Stimulated activated CD4-positive, alpha-beta T cell treated with anti-CD3 and anti-CD28 coated beads, Interleukin-1b, Interleukin-23, amount 100 ng/mL, for 24 hours (primary cell): ENCODE measurements at regions not wholly inside any gene's neighbourhood (a gene's known extent, or its start where the extent isn't known, plus 50 kb on each side); places are given as distances from the start of the nearest gene placed in this dataset.

ENCODE experiments used
- DNase-seq, 4 experiments: peaks; one replicate each; pipeline ENCODE4 v3.0.0-alpha.2; 2020; ENCODE audit warnings: low read depth in 4 of 4, low spot score in 1 of 4

DNA sequence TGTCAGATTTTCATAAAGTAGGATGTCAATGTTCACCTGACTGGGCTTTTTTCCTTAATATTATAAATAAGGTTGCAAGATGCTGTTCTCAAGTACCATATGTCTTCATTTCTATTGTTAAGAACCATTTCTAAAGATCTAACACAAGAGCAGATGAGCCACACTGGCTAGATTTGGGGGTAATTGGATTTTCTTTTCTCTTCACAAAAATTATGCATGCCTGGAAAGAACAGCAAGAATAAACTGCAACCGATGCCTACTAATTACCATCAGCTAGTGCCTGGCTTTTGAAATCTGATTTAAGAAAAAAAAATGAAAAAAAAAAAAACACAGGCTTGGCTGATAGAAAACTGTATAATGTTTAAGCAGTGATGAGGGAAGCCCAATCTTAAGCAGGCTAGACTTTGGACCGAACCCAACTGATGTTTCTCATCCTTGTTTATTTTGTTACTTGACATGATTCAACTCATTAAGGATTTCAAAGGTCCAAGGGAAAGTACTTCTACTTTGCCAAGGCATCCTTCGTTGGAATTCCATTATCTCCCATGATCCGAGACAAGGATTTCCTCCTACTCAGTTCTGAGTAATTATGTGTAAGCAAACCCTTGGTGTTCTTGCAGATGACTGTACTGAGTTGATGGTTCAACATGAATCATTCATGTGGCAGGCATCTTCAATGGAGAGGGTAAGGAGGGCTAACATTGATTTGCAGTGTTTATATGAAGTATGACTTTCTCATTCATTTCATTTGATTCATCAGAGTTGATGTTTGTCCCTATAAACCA is 300.5 kb downstream of the SPRY2 start:
- no peak for DNase-seq

DNA sequence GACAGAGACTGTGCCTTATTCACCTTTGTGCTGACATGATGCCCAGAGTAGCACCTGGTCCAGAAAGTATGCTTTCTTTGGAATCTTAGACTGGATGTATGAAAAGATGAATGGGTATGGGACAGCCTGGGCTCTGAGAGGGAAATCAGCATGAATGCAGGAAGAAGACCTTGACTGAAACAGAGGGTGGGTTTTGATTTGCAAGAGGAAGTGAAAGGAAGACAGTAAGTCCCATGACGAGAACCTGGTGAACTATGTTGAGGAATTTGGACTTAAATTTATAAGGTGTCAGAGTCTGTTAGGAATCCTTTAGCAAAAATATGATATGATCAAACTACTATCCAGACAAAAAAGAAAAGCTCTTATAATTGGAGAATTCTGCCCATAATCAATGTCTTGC is 301.9 kb downstream of the SPRY2 start:
- DNase-seq: no peak

DNA sequence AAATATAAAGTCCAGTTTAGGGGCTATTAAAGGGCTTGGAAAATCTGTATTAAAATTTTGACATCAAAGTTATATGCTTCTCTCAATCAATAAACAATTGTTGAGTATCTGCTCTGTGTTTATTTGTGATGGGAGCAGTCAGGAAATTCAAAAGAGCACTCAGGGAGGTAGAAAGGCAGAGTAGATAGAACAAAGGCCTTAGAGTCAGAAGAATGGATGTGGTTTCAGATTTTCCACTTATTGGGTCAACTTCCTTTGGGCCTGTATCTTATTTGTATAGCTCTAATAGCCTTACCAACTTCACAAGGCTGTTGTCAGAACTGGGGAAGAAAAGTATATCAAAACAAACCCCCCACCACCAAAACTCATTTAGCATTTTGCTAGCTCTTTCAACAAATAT is 302.6 kb downstream of the SPRY2 start:
- no peak for DNase-seq

DNA sequence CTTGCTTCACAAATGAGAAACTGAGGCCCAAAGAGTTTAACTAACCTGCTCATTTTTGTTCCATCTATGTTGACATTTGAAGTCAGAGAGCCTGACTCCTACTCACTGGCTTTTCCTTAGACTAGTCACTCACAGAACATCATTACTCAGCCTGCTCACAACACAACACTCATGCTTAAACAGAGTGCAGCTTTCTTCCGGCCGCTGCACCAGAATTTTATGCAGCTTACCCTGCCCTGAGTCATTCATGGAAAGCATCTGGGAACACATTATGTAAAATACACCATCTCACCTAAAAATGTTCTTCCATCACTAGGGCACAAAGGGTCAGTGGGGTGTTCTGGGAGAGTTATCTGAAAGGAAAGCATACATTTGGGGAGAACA is 303.4 kb downstream of the SPRY2 start:
- no peak for DNase-seq

DNA sequence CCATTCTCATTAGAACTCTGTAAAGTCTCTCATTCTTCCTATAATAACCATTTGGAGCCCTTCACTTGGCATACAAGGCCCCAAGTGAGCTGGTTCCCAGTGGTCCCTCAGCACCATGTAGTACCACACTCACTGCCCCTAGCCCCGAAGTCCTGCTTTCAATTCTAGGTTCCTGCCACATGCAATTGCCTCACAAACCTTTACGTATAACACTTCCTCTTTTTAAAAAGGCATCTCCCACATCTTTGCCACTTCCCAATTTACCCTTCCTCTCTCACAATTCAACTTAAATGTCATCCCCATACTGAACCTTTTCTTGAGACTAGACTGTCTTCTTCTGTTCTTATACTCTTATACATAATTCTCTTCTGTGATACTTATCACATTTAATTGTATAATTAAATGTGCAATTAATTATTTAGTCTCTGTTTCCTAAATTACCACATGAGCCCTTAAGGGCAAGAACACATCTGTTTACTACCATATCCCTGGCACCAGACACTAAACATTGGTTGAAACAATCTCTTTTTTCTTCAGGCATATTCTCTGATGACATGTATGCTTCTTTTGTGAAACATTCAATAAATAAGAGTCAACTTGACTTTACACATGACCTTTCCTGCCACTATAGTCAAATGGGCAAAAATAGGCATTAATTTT is 304.0 kb downstream of the SPRY2 start:
- DNase-seq: no peak

DNA sequence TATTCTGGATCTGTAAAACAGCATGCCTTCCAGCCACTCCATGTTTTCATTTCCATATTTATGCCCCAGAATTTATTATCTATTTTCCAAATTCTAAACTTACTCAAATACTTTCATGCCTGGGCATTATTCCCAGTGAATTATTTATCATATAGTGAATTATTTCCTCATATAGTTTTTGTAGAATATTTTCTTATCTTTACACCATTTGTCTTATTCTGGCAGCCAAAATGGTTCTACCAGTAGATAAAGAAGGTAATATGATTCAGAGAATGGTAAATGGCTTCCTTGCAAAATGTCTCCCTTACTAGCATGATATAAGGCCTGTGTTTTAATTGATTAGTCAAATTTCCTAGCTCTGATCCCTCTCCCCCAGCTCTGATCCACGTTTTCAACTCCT is 305.8 kb downstream of the SPRY2 start:
- DNase-seq: no peak

DNA sequence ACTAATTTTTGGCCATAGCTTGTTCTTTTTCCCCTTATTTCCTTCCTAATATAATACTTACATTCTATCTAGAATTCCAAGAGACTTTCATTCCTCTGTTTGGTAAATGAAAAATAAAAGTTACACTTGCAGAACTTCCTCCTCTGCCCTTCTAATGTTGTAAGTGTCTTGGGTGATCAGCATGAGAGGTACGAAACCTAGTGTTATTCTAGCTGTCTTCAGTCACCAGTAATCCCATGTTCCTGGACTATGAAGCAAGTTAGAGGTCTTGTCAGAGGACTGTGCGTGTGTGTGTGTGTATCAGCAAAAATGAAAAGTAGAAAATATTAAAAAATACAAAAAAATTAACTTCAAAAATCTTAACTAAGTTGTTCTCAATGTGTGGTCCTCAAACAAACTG is 307.0 kb downstream of the SPRY2 start:
- DNase-seq: no peak

DNA sequence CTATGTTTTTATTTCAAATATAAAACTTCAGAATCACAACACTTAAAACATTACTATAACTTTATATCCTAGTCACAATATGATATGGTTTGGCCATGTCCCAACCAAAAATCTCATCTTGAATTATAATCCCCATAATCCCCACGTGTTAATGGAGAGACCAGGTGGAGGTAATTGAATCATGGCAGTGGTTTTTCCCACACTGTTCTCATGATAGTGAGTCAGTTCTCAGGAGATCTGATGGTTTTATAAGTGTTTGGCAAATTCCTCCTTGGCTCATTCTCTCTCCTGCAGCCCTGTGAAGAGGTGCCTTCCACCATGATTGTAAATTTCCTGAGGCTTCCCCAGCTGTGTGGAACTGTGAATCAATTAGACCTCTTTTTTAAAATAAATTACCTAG is 307.6 kb downstream of the SPRY2 start:
- DNase-seq: no peak

DNA sequence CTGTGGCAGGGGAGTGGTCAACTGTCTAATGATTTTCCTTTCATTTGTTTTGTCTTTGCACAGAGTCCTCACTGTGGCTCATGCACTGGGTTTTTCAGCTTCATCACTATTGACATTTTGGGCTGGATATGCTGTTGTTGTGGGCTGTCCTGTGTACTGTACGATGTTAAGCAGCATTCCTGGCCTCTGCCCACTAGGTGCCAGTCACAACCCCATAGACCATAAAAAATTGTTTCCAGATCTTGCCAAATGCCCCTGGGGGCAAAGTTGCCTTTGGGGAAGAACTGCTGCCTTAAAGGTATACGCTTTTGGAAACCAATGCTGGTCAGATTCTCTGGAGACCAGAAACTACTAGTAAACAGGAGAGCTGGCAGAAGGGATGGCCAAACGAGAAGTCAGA is 310.4 kb downstream of the SPRY2 start:
- no peak for DNase-seq

DNA sequence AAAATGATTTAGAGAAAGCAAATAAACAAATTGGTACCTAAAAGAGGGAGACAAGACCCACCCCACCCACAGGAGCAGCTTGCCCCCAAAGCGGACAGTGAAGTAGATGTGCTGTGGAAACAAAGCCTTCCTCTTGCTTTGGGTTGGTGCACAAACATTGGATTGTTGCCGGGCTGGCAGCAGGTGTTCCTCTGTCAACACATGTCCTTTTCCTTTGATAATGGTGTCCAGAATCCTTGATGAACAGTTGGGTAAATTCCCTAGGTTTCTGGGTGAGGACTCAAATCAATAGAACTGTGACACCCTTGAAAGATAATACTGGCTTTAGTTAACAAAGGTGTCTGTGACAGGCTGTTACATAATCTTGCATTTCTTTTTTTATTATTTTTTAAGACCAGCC is 311.8 kb downstream of the SPRY2 start:
- DNase-seq: no peak

DNA sequence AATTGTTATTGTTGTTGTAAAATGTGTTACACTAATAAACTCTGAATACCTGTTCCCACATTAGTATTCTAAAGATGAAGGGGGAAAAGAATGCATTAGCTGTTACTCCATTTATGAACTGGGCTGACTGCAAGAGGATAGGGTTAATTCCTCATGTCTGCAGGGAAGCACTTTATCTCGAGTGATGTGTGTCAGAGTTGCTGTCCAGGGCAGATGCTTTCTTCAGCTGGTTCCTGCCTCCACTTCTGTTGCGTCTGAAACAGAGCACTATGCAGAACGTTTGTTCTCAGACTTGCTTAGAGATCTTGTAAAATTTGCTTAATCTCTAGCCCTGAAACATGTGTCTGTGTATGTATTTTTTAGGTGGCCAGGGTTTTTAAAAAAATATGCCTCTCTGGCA is 318.8 kb downstream of the SPRY2 start:
- DNase-seq: no peak

DNA sequence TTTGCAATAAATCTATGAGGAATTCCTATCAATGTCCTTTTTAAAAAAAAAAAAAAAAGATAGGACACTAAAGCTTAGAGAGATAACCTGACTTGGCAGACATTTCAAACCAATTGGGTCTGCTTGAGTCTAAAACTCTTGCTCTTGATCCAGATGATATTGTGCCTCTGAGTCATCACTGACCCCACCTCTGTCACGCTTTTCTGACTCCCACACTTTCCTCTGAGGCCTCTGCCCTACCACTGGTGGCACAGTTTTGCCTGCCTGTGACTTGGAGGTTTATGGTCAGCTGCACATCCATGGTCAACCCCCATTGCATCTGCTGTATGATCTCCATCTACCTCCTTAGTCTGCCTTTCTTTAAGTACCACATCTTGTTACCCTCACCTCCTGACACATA is 328.7 kb downstream of the SPRY2 start:
- DNase-seq: no peak

DNA sequence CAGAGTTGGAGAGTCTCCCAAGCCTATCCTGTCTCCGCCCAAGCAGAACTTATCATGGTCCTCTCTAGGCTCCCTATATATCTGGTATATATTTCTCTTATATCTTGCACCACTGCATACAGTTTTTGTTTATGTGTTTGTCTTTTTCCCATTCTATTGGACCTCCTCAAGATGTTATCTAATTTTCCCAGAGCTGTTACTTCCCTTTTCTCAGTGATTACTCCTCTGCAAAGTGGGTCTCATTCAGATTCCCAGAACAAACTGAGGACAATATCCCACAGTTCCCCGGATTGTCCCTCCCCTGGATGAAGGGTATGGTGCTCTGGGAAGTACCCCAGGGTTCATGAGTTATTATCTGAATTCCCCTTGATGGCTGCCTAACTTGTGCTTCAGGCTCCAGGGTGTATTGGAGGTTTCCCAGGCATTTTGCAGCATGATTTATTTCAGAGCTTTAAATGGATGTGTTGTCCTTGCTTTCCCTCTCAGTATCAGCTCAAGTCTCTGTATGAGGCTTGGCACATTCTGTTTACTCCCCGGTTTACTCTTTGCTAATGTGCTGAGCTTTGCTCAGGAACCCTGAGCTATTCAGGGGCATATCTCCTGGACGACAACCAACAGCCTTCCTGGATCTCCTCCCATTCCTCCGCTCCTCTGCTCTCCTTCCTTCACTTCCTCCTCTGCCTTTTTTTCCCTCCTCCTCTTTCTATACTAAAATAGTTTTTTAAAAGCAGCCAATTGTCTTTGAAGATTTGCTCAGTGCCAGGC is 329.3 kb downstream of the SPRY2 start:
- DNase-seq: no peak

DNA sequence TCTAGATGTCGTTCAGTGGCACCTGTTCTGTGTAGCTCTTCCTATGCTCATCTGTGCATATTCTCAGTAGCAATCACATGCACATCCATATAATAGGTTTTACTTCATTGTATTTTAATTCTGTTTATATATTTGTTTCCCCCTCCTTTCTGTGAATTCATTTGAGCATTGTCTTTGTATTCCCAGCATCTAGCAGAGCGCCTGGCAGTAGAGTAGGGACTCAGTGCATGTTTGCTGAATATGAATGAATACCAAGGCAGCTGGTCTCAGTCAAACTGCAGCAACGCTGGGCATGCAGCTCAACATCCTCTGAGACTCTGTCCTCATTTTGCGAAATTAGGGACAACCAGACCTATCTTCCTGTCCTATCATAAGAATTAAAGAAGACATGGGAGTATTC is 330.1 kb downstream of the SPRY2 start:
- no peak for DNase-seq

DNA sequence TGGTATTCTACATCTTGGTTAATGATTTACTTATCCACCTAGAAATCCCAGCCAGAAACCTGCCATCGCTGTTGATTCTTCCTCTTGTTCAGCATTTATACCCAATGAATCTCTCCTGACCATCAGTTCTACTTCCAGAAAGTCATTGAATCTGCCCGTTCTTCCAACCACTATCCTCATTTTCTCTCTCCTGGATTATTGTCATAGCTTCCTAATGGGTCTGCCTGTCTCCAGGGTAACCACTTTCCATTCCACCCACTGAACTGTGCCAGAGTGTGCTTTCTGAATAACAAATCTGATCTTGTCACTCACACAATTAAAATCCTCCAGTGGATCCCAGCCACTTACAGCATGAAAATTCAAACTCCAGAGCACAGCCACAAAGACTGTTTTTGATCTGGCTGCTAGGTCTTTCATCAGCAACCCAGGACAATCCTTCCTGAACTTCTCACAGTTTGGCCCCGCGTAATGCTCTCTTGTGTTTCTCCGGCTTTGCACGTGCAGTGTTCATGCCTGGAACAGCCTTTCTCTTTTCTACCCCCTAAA is 330.6 kb downstream of the SPRY2 start:
- no peak for DNase-seq

DNA sequence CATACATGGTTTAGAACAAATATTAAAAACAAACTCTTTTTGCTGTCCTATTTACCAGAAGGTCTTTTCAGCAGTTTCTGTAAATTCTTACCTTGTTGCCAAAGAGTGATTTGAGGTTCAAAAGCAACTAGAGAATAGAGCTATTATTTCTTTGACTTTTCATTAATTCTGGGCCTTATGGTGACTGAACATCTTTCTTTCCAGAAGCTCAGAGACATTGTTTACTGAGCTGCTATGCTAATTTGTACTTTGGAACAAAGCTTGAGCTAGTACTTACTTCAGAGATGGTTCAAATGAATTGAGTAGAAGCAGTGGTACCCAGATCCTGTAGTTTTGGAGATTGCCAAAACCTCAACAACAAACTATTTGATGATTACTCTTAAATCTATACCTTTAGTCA is 331.2 kb downstream of the SPRY2 start:
- no peak for DNase-seq

DNA sequence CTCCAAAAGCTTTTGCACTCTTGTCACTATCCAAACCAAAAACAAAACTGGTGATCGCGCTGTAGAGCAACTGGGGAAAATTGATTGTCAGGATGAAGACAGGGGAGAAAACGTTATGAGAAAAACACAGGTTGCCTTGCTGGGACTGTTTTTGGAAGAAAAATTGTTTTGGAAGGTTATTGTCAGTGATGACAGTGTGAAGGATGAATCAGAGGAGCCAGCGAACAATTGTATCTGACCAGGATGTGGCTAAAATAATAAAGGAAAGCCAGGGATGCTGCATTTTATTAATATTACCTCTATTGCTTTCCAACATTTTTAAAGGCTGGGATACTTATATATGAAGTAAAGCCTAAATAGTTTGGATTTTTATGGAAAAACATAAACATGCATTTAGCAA is 334.0 kb downstream of the SPRY2 start:
- DNase-seq: no peak

DNA sequence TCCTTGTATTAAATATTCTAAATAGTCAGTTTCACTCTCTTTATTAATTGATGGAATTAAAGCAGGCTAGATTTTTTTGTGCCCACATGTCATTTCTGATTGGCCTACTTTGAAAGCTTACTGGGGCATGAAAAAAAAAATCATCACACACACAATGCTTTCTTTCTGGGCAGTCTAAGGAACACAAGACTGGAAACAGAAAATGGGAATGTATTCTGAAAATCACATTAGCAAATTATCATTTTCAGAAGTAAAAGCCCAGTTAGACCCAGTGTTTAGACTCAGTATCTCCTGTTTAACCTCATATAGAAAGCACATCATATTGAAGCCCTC is 339.4 kb downstream of the SPRY2 start:
- no peak for DNase-seq

DNA sequence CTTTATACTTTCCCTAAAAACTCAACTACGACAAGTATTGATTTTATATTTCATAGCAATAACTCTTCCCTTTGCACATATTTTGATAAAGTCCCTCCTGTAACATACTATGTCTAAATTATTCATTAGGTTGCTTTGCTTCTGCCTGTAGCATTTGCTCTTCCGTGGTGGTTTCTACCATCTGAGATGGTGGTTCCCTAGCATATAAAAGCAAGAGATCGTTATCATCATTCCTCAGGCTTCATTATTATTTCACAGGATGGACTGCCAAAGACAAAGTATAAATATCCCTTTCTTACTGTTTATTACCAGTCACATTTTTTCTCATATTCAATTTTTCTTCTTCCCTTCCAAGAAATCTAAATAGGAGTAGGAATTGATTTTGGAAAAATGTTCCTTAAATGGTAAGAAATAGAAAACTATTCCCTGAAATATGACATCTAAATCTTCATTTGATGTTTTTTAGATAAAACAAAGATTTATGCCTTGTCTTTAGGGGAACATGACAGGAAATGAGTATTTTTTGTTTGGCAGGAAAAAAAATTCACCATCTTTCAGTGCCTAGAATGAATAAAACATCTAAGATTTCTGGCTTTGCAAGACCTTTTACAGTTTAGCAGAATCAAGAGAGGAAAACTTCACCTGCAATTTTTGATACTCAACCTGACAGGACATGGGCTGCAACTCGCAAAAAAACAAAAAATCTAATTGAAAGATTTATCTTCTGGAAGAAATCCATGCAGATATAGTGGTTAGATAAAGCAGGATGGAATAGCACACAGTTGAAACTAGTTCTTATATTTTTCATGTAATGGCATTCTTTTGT is 340.0 kb downstream of the SPRY2 start:
- DNase-seq: no peak

DNA sequence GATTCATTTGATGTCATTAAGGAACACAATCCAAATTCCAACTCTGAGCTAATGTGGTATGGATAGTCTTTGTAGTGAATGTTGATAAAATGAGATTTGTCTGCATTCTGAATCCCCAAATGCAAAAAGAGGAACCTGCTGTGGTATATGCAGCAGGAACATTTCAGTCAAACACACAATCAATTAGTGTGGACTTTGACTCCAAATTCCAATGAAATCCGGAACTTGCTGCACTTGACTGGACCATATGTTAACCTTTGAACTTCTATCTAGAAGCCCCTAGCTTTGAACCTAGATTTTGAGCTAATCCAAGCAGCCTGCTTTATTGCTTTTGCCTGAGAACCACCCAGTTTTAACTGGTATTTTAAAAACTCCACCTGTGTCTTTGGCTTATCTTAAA is 341.3 kb downstream of the SPRY2 start:
- no peak for DNase-seq

DNA sequence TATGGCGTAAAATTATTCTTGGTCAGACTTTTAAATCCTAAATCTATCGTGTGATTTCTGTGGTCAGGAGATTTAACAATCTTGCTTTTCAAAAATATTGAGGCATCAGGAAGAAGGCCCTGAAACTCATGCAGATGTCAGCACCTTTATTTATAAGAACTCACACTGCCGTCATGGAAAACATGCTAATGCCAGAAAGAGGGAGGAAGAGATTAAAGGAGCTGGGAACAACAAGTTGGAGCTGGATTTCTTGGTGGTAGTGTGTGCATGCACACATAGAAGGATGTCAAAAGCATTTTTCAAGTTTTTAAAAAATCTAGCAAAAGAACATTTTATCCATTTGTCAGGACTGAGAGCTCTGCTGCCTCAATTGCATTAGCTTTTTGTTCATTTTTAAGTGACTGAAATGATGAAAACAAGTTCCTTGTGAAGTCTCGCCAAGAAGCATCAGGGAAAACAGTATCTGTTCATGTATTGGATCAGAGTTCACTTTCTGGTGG is 342.5 kb downstream of the SPRY2 start:
- DNase-seq: no peak
